ENCODE measurements at regions not wholly inside any gene's neighbourhood (a gene's known extent, or its start where the extent isn't known, plus 50 kb on each side); places are given as distances from the start of the nearest gene placed in this dataset.

GRCh38 chr13:83332751-83333150 is 549.5 kb downstream of the SLITRK1 start:
- ChIA-PET POLR2A (no interaction called here), CTCF (no interaction called here)
- no CpG with 5 or more reads among the region's 3 CpGs for WGBS (ENCODE audit: insufficient coverage)

GRCh38 chr13:83327091-83327490 is 555.2 kb downstream of the SLITRK1 start:
- Histone ChIP-seq H3K27me3 (replicated peaks in 1 of 4; ENCODE audit: control extremely low read depth in 1 of 4, control insufficient read depth in 3 of 4, insufficient read depth in 4 of 4, low read length in 3 of 4) (no peaks in the 10 kb centered on the region), H3K4me1 (ENCODE audit: control insufficient read depth in 2 of 2, insufficient read depth in 2 of 2, low read length in 2 of 2) (no peaks in the 10 kb centered on the region), H3K4me2 (replicated peaks; ENCODE audit: low read depth, low read length, poor library complexity, severe bottlenecking) (no peak overlapping the region), H3K9me3 (ENCODE audit: control extremely low read depth in 1 of 3, control insufficient read depth in 2 of 3, insufficient read depth in 1 of 3, low read length in 2 of 3) (peaks cover 0 to 4% (median 2%) of the 10 kb centered on the region in 3 donors), H3K9ac (ENCODE audit: low read length) (no peak overlapping the region), H3K27ac (ENCODE audit: low read length in 2 of 2) (no peak overlapping the region), H3K36me3 (replicated peaks in 1 of 2; ENCODE audit: control extremely low read depth in 1 of 2, control insufficient read depth in 1 of 2, extremely low read depth in 1 of 2, insufficient read depth in 2 of 2, low read length in 1 of 2) (no peaks in the 10 kb centered on the region), H2AFZ (ENCODE audit: insufficient read depth, low read depth, low read length, poor library complexity, severe bottlenecking) (no peak overlapping the region), H3K79me2 (ENCODE audit: control insufficient read depth, insufficient read depth, low read length) (no peaks in the 10 kb centered on the region), H4K20me1 (ENCODE audit: control insufficient read depth, insufficient read depth, low read length, poor library complexity, severe bottlenecking) (no peaks in the 10 kb centered on the region), H3K4me3 (ENCODE audit: control extremely low read depth in 1 of 5, extremely low read depth in 1 of 5, insufficient read depth in 1 of 5, low read depth in 2 of 5, low read length in 4 of 5) (no peak overlapping the region)
- POLR2A ChIA-PET = no interaction called here
- peaks cover 4% of the 10 kb centered on the region for H3K9me3 Mint-ChIP-seq (ENCODE audit: insufficient read depth)
- no peak overlapping the region for H3K4me3 Mint-ChIP-seq
- TF ChIP-seq EZH2 (IDR thresholded peaks at IDR 0.05; ENCODE audit: borderline replicate concordance, insufficient read depth, low read depth, low read length, poor library complexity, severe bottlenecking) = no peak
- TF ChIP-seq CTCF (IDR thresholded peaks at IDR 0.05) = no peak
- H3K27ac Mint-ChIP-seq = no peak overlapping the region
- 100% methylated on average over 1 of the region's 5 CpGs for WGBS (ENCODE audit: insufficient coverage)
- CTCF ChIA-PET = no interaction called here
- no peak for DNase-seq
- intact Hi-C loops (cut with micrococcal nuclease) = no loop called here
- ATAC-seq (ENCODE audit: low read depth) = no peak
- no peaks in the 10 kb centered on the region for H3K4me1 Mint-ChIP-seq
- H3K27me3 Mint-ChIP-seq = no peaks in the 10 kb centered on the region

More at GRCh38 chr13:83332751-83333150, 549.5 kb downstream of the SLITRK1 start:
- Histone ChIP-seq H3K36me3 (replicated peaks in 1 of 2; ENCODE audit: control extremely low read depth in 1 of 2, control insufficient read depth in 1 of 2, extremely low read depth in 1 of 2, insufficient read depth in 2 of 2, low read length in 1 of 2) (no peaks in the 10 kb centered on the region), H2AFZ (ENCODE audit: insufficient read depth, low read depth, low read length, poor library complexity, severe bottlenecking) (no peak overlapping the region), H3K4me3 (ENCODE audit: control extremely low read depth in 1 of 5, extremely low read depth in 1 of 5, insufficient read depth in 1 of 5, low read depth in 2 of 5, low read length in 4 of 5) (no peak overlapping the region), H3K9me3 (ENCODE audit: control extremely low read depth in 1 of 3, control insufficient read depth in 2 of 3, insufficient read depth in 1 of 3, low read length in 2 of 3) (peaks cover 0 to 1% (median 0%) of the 10 kb centered on the region in 3 donors), H3K9ac (ENCODE audit: low read length) (no peak overlapping the region), H4K20me1 (ENCODE audit: control insufficient read depth, insufficient read depth, low read length, poor library complexity, severe bottlenecking) (no peaks in the 10 kb centered on the region), H3K4me1 (ENCODE audit: control insufficient read depth in 2 of 2, insufficient read depth in 2 of 2, low read length in 2 of 2) (no peaks in the 10 kb centered on the region), H3K27me3 (replicated peaks in 1 of 4; ENCODE audit: control extremely low read depth in 1 of 4, control insufficient read depth in 3 of 4, insufficient read depth in 4 of 4, low read length in 3 of 4) (no peaks in the 10 kb centered on the region), H3K27ac (ENCODE audit: low read length in 2 of 2) (no peak overlapping the region), H3K4me2 (replicated peaks; ENCODE audit: low read depth, low read length, poor library complexity, severe bottlenecking) (no peak overlapping the region), H3K79me2 (ENCODE audit: control insufficient read depth, insufficient read depth, low read length) (no peaks in the 10 kb centered on the region)
- Mint-ChIP-seq H3K27me3 (no peaks in the 10 kb centered on the region), H3K9me3 (ENCODE audit: insufficient read depth) (peaks cover 3% of the 10 kb centered on the region), H3K4me1 (no peaks in the 10 kb centered on the region), H3K4me3 (no peak overlapping the region), H3K27ac (no peak overlapping the region)
- intact Hi-C loops (cut with micrococcal nuclease) = no loop called here
- TF ChIP-seq EZH2 (IDR thresholded peaks at IDR 0.05; ENCODE audit: borderline replicate concordance, insufficient read depth, low read depth, low read length, poor library complexity, severe bottlenecking) (no peak), CTCF (IDR thresholded peaks at IDR 0.05) (no peak)
- DNase-seq (no peak), ATAC-seq (ENCODE audit: low read depth) (no peak)
